K562 (cell line): ENCODE measurements at regions not wholly inside any gene's neighbourhood (a gene's known extent, or its start where the extent isn't known, plus 50 kb on each side); places are given as distances from the start of the nearest gene placed in this dataset.

Experiments
- PCBP2 ChIP-seq: fragments of 200-400 bp; formaldehyde crosslinking; IDR thresholded peaks from 2 replicates; pipeline ENCODE4 v1.6.1; 2018; ENCODE audit warnings: low read length, low read depth, mild to moderate bottlenecking, moderate library complexity; ENCODE audit not compliant: poor library complexity, severe bottlenecking
- TF ChIP-seq, protein P1 (sequence below), 2 experiments: fragments of 450-650 bp in 1 of 2; IDR thresholded peaks; 2 replicates each; pipeline ENCODE4 v1.6.1; 2011 to 2017; ENCODE audit warnings: low read depth in 2 of 2, antibody characterized with exemption in 1 of 2, borderline replicate concordance in 1 of 2, low read length in 1 of 2, mild to moderate bottlenecking in 1 of 2, mixed read lengths in 1 of 2; ENCODE audit not compliant: control insufficient read depth in 1 of 2

DNA sequence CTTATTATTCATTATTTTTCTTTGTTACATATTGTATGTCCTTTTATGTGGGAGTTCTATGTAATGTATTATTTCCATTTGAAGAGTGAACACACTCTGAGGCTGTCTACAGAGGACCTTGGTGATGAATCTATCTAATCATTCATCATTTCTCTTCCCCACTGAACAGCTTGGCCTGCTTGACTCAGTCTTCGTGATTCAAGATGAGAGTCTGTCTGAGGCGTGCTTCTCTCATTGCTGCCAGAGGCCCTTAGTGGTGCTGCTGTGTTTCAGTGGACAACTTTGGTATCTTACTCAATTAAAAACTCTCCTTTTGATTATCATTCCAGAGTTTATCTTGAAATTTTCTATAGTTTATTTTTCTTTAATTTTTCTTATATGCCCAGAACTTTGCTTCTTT, 318.1 kb upstream of the DAB2 start:
- no peak for TF ChIP-seq PCBP2
- TF ChIP-seq, protein P1, sequence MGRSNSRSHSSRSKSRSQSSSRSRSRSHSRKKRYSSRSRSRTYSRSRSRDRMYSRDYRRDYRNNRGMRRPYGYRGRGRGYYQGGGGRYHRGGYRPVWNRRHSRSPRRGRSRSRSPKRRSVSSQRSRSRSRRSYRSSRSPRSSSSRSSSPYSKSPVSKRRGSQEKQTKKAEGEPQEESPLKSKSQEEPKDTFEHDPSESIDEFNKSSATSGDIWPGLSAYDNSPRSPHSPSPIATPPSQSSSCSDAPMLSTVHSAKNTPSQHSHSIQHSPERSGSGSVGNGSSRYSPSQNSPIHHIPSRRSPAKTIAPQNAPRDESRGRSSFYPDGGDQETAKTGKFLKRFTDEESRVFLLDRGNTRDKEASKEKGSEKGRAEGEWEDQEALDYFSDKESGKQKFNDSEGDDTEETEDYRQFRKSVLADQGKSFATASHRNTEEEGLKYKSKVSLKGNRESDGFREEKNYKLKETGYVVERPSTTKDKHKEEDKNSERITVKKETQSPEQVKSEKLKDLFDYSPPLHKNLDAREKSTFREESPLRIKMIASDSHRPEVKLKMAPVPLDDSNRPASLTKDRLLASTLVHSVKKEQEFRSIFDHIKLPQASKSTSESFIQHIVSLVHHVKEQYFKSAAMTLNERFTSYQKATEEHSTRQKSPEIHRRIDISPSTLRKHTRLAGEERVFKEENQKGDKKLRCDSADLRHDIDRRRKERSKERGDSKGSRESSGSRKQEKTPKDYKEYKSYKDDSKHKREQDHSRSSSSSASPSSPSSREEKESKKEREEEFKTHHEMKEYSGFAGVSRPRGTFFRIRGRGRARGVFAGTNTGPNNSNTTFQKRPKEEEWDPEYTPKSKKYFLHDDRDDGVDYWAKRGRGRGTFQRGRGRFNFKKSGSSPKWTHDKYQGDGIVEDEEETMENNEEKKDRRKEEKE (IDR thresholded peaks at IDR 0.05; ENCODE audit: borderline replicate concordance in 1 of 2, control insufficient read depth in 1 of 2, low read depth in 2 of 2, low read length in 1 of 2), result no peak
